ENCODE measurements at regions not wholly inside any gene's neighbourhood (a gene's known extent, or its start where the extent isn't known, plus 50 kb on each side); places are given as distances from the start of the nearest gene placed in this dataset.
"Not testable (repeated sequence)": the region's sequence is repeated elsewhere in the genome, so short reads cannot be mapped to it uniquely, and the experiment has no call there.

GRCh38 chr4:137468836-137469235 is 63.5 kb downstream of the PCDH18 start:
- no peak for DNase-seq (ENCODE audit: low spot score)

DNA sequence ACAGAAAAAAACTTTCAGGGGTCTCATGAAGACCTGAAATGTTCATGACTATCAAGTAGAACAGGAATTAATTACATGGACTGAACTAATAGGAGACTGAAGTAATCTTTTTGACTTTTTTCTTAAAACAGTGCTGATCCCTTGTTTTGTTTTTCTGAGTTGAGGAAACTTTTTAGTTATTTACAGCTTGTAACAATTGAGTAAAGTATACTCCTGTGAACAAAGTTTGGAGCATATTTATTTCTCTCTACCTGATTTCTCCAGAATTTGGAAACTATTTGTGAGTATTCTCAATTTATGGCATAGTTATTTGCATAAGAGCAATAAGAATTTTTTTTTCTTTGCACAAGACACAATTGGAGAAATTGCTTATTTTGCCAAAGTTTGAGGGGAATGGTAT is 64.8 kb downstream of the PCDH18 start:
- DNase-seq (ENCODE audit: low spot score), result no peak

DNA sequence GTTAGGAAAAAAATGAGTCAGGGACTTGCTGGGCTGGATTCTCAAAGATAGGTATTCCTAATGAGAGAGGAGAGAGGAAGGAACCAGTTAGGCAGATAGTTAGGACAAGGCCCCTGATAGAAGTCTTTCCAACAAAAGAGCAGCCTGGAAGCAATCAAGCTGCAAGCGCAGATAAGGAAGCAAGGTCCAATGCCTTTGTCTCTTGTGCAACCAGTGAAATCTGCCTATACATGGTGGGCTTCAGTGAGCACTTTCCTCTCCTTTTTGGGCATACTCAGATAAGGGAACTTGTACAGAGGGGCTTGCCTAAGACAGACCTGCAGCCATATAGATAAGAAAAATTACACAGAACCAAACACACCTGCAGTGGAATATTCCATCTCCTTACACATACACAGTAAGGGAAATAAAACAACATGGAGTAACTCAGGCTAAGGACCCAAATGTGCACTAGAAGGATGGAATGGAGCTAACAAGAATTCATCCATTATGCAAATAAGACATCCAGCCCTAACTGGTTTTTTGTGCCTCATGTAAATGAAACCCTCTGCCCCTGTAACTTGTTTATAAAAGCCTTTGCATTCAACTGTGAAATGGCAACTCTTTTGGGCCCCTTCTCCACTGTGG is 68.8 kb downstream of the PCDH18 start:
- no peak for DNase-seq (ENCODE audit: low spot score)

DNA sequence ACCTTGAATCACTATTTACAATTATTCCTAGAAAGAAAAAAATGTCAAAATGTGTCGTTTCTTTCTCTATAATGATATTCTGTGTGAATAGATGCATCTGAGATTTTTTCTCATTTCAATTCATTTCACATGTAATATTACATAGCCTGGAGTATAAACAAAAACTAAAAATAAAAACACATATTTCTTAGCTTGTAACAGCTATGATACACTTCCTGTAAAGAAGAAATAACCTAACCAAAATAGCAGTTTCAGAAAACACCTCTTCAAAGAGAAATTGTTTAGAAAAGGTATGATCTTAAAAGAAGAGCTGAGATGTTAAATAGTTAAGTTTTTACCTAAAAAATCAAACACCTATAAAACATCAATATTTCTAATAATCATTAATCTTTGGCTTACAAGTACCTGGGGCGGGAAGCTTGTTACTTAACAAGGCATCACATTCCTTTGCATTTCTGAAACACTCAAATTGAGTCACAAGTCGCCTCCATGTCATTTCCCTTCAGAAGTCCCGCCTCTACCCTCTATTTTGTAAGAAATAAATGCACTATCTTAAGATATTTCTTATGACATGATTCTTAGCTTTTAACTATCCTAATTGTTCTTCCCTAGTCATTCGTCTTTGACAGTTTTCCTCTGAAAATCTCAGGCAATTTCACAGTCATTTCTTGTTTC is 76.5 kb downstream of the PCDH18 start:
- DNase-seq (ENCODE audit: low spot score), result no peak

GRCh38 chr4:137454767-137455166 is 77.5 kb downstream of the PCDH18 start:
- no peak for DNase-seq (ENCODE audit: low spot score)

DNA sequence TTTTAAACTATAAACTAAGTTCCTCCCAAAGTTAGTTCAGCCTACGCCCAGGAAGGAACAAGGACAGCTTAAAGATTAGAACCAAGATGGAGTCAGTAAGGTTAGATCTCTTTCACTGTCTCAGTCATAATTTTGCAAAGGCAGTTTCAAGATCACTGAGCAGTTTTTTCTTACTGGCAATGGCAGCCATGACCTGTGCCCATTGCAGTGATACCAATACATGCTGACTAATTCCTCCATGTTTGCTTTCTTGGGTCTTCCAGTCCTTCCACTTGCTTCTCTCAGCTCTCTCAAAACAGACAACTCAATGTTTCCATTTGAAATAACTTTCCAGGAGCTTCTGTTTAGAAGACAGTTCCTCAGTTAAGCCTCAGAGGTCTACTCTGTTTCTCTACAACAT is 79.5 kb downstream of the PCDH18 start:
- no peak for DNase-seq (ENCODE audit: low spot score)

DNA sequence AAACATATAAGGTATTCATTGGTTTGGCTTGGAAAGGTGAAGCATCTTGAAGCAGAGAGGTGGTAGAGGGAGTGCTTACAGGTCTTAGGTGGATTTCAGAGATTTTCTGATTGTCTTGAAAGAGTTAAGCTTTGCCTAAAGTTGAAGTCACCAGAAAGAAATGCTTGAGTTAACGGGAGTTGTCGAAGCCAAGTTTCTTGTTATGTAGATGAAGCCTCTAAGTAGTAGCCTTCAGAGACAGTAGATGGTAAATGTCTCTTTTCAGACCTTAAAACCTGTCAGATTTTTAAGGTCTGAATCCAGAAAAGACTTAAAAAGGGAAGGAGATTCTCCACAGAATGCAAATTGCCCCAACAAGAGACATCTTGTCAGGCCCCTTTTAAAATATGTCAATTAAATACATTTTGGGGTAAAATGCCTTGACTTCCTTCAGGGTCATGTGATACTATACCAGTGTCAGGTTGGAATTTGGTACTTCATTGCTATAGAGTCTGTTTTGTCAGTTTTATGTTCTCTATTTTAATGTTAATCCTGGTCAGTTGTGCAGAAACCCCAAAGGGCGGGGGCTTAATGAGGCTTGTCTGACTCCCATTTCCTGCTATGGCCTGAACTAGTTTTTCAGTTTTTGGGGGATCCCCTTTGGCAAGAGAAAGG is 81.0 kb downstream of the PCDH18 start:
- no peak for DNase-seq (ENCODE audit: low spot score)

GRCh38 chr4:137448402-137448801 is 83.9 kb downstream of the PCDH18 start:
- DNase-seq (ENCODE audit: low spot score), result no peak

DNA sequence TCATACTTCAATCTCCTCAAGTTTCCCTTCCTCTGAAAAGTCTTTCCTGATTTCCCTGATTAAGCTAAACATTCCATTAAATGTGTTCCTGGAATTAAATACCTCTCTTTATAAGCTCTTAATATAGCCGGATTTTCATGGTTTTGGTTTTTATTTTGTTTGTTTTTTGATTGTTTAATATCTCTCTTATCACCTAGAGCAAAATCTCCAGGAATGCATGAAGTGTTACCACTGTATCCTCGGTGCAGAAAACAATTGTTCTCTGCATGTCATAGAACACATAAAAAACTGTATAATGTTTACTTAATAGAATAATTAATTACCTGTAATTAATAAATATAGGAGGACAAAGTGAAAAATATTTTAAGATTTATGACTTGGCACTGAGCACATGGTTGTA is 86.2 kb downstream of the PCDH18 start:
- no peak for DNase-seq (ENCODE audit: low spot score)

GRCh38 chr4:137443031-137443800 is 89.1 kb downstream of the PCDH18 start:
- DNase-seq (ENCODE audit: low spot score), result no peak

DNA sequence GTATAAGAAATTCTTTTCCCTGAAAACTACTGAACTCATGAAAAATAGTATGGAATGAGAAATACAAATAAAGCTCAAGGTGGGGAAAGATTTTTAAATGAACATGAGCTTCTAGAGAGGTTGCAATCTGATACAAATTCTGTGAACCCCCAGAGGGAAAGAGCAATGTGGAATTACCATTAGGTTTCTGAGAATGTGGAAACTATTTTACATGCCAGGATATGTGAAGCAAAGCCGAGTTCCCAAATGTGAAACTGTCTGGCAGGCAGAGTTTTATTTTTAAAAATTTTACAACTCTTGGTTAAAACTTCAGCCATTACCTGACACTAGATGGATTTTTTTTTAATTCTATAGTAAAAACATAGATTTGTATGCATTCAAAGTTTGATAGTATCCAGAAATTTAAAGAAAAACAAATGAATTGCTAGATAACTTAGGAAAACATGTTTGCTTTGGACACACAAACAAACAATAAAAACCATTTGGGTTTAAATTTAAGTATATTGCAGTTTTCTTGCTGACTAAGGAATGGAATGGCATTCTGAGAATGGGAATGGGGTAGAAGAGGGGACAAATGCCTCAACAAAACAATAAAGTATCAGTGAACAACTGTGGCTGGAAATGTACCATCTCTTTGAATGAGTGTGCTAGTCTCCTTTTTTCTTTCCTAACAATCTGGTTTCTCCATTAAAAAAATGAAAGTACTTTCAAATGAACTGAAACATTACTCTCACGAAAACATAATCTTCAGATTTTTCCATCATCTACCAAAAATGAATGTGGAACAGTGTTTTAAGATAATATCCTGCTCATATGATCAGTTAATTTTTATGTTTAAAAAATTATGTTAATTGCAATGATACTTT is 99.6 kb downstream of the PCDH18 start:
- DNase-seq (ENCODE audit: low spot score), result no peak

DNA sequence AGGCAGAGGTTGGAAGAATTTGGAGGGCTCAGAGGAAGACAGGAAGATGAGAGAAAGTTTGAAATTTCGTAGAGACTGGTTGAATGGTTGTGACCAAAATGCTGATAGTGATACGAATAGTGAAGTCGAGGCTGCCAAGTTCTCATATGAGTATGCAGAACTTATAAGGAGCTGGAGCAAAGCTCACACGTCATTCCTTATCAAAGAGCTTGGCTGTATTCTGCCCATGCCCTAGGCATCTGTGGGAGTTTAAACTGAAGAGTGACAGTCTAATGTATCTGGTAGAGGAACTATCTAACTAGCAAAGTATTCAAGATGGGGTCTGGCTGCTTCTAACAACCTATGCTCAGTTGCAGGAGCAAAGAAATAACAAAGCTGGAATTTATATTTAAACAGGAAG is 102.1 kb downstream of the PCDH18 start:
- no peak for DNase-seq (ENCODE audit: low spot score)

GRCh38 chr4:137427411-137427810 is 104.9 kb downstream of the PCDH18 start:
- no peak for DNase-seq (ENCODE audit: low spot score)

GRCh38 chr4:137425281-137425680 is 107.0 kb downstream of the PCDH18 start:
- DNase-seq (ENCODE audit: low spot score), result no peak

GRCh38 chr4:137422666-137423065 is 109.6 kb downstream of the PCDH18 start:
- DNase-seq (ENCODE audit: low spot score), result no peak

GRCh38 chr4:137421796-137422195 is 110.5 kb downstream of the PCDH18 start:
- DNase-seq (ENCODE audit: low spot score), result no peak

- no peak for DNase-seq (ENCODE audit: low spot score)
Observed at GRCh38 chr4:137420901-137421396, 111.3 kb downstream of the PCDH18 start.

GRCh38 chr4:137417676-137418075 is 114.6 kb downstream of the PCDH18 start:
- DNase-seq (ENCODE audit: low spot score), result no peak

- no peak for DNase-seq (ENCODE audit: low spot score)
Observed at GRCh38 chr4:137414802-137415201, 117.5 kb downstream of the PCDH18 start.

GRCh38 chr4:137408527-137409177 is 123.6 kb downstream of the PCDH18 start:
- no peak for DNase-seq (ENCODE audit: low spot score)

DNA sequence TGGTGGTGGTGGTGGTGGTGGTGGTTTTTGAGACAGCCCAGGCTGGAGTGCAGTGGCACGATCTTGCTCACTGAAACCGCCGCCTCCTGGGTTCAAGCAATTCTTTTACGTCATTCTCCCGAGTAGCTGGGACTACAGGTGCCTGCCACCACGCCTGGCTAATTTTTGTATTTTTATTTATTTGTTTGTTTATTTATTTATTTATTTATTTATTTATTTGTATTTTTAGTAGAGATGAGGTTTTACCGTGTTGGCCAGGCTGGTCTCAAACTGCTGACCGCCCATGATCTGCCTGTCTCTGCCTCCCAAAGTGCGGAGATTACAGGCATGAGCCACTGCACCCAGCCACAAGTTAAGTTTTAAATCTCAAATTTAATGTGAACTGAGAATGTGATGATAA is 126.5 kb downstream of the PCDH18 start:
- not testable (repeated sequence) for DNase-seq (ENCODE audit: low spot score)
